CD14-positive monocyte (primary cell): ENCODE measurements at regions not wholly inside any gene's neighbourhood (a gene's known extent, or its start where the extent isn't known, plus 50 kb on each side); places are given as distances from the start of the nearest gene placed in this dataset.
"Not testable (repeated sequence)": the region's sequence is repeated elsewhere in the genome, so short reads cannot be mapped to it uniquely, and the experiment has no call there.

Experiments used
- DNase-seq, 3 donors: peaks; one replicate each; pipeline ENCODE4 v3.0.0-alpha.2; 2011 to 2022
- H2AFZ ChIP-seq: 2 replicates; pipeline ENCODE4 v1.6.0; 2012; ENCODE audit warnings: mild to moderate bottlenecking, low read depth, low read length, inconsistent platforms; ENCODE audit not compliant: insufficient read depth, poor library complexity, severe bottlenecking
- H3K27ac ChIP-seq, 2 donors: 1 replicate in 1 of 2; 2 replicates in 1 of 2; pipeline ENCODE4 v1.5.1; 2012 to 2013; ENCODE audit warnings: low read length in 2 of 2, control low read depth in 1 of 2, inconsistent platforms in 1 of 2, low read depth in 1 of 2, mild to moderate bottlenecking in 1 of 2
- H3K27me3 ChIP-seq, 2 donors: one replicate each; pipeline versions ENCODE4 v1.6.0 to v1.6.1; 2011 to 2013; ENCODE audit warnings: low read length in 2 of 2; ENCODE audit not compliant: control insufficient read depth in 2 of 2, insufficient read depth in 2 of 2
- H3K36me3 ChIP-seq, 2 donors: replicated peaks in 1 of 2; 1 replicate in 1 of 2; 2 replicates in 1 of 2; pipeline versions ENCODE4 v1.5.1 to v1.6.1; 2012 to 2013; ENCODE audit warnings: low read length in 2 of 2, control low read depth in 1 of 2, inconsistent platforms in 1 of 2, mild to moderate bottlenecking in 1 of 2; ENCODE audit not compliant: insufficient read depth in 2 of 2, control insufficient read depth in 1 of 2
- H3K4me1 ChIP-seq, 2 donors: 1 replicate in 1 of 2; 2 replicates in 1 of 2; pipeline versions ENCODE4 v1.5.1 to v1.6.1; 2012 to 2013; ENCODE audit warnings: low read length in 2 of 2, control low read depth in 1 of 2, inconsistent platforms in 1 of 2, mild to moderate bottlenecking in 1 of 2, moderate library complexity in 1 of 2; ENCODE audit not compliant: insufficient read depth in 2 of 2, control insufficient read depth in 1 of 2
- H3K4me2 ChIP-seq: replicated peaks from 2 replicates; pipeline ENCODE3; 2012; ENCODE audit warnings: low read length, moderate library complexity, mild to moderate bottlenecking; ENCODE audit not compliant: poor library complexity, severe bottlenecking; ENCODE audit errors: extremely low read depth
- H3K4me3 ChIP-seq, 3 experiments: fragments of 200-600 bp in 1 of 3; sonication (generic) in 1 of 3; replicated peaks in 1 of 3; 1 replicate in 2 of 3; 2 replicates in 1 of 3; pipeline ENCODE4 v1.5.1; 2011 to 2013; ENCODE audit warnings: low read length in 3 of 3, mild to moderate bottlenecking in 3 of 3, control low read depth in 2 of 3, low read depth in 2 of 3, inconsistent platforms in 1 of 3, moderate library complexity in 1 of 3
- H3K79me2 ChIP-seq: 2 replicates; pipeline ENCODE4 v1.6.0; 2012; ENCODE audit warnings: mild to moderate bottlenecking, control low read depth, inconsistent platforms, low read length, moderate library complexity; ENCODE audit not compliant: insufficient read depth
- H3K9ac ChIP-seq: 2 replicates; pipeline ENCODE4 v1.6.0; 2017; ENCODE audit warnings: low read length, mild to moderate bottlenecking; ENCODE audit not compliant: insufficient read depth, poor library complexity, severe bottlenecking
- H3K9me3 ChIP-seq, 2 donors: replicated peaks in 1 of 2; 1 replicate in 1 of 2; 2 replicates in 1 of 2; pipeline versions ENCODE4 v1.5.1 to v1.6.1; 2012 to 2013; ENCODE audit warnings: low read length in 2 of 2, control low read depth in 1 of 2; ENCODE audit not compliant: control insufficient read depth in 1 of 2, insufficient read depth in 1 of 2
- H4K20me1 ChIP-seq: 2 replicates; pipeline ENCODE4 v1.6.0; 2012; ENCODE audit warnings: mild to moderate bottlenecking, low read length, control low read depth, moderate library complexity; ENCODE audit not compliant: insufficient read depth
- H3K27ac Mint-ChIP-seq, 7 donors: one replicate each; pipeline ENCODE4 v1.8.0; 2020; ENCODE audit warnings: mild to moderate bottlenecking in 7 of 7, mixed read lengths in 7 of 7, moderate library complexity in 6 of 7, inconsistent platforms in 2 of 7
- H3K27me3 Mint-ChIP-seq, 3 donors: one replicate each; pipeline ENCODE4 v1.8.0; 2021 to 2022; ENCODE audit warnings: low read depth in 3 of 3, mild to moderate bottlenecking in 3 of 3, mixed read lengths in 3 of 3, moderate library complexity in 3 of 3, inconsistent platforms in 1 of 3
- H3K36me3 Mint-ChIP-seq, 2 donors: one replicate each; pipeline ENCODE4 v1.8.0; 2020; ENCODE audit warnings: mixed read lengths in 2 of 2, inconsistent platforms in 1 of 2, mild to moderate bottlenecking in 1 of 2
- H3K4me1 Mint-ChIP-seq: one replicate; pipeline ENCODE4 v1.8.0; 2020; ENCODE audit warnings: mild to moderate bottlenecking, mixed read lengths
- H3K4me3 Mint-ChIP-seq, 2 donors: one replicate each; pipeline ENCODE4 v1.8.0; 2020; ENCODE audit warnings: mild to moderate bottlenecking in 2 of 2, mixed read lengths in 2 of 2, moderate library complexity in 1 of 2
- H3K9me3 Mint-ChIP-seq, 7 donors: one replicate each; pipeline ENCODE4 v1.8.0; 2020 to 2022; ENCODE audit warnings: mixed read lengths in 7 of 7, mild to moderate bottlenecking in 6 of 7, moderate library complexity in 6 of 7, inconsistent platforms in 2 of 7
- CTCF ChIP-seq: fragments of 200-600 bp; IDR thresholded peaks from one replicate; pipeline ENCODE4 v1.8.0; 2022; ENCODE audit warnings: antibody characterized with exemption, mild to moderate bottlenecking
- WGBS: methylation state at CpG from one replicate; pipeline ENCODE4 v1.1.5; 2013; ENCODE audit warnings: missing lambda C conversion rate; ENCODE audit not compliant: insufficient coverage; 5-methylcytosine and 5-hydroxymethylcytosine counted together
- intact Hi-C, 2 donors: fragments of 100-400 bp; cut with micrococcal nuclease; formaldehyde crosslinking; loops; one replicate each; pipeline versions ENCODE4 v1.15.0 to v1.15.1; 2023

GRCh38 chr1:194410756-194411155 lies 1224.3 kb upstream of the B3GALT2 start:
- Histone ChIP-seq H3K4me1 (no peaks in the 10 kb centered on the region), H2AFZ (no peak overlapping the region), H3K4me3 (no peak overlapping the region), H3K4me2 (no peak overlapping the region), H3K27me3 (no peaks in the 10 kb centered on the region), H4K20me1 (no peaks in the 10 kb centered on the region), H3K36me3 (no peaks in the 10 kb centered on the region), H3K79me2 (no peaks in the 10 kb centered on the region), H3K9ac (no peak overlapping the region), H3K9me3 (no peaks in the 10 kb centered on the region), H3K27ac (no peak overlapping the region)
- no CpG with 5 or more reads among the region's 1 CpG for WGBS
- Mint-ChIP-seq H3K27me3 (peaks cover 0 to 1% (median 0%) of the 10 kb centered on the region in 3 donors), H3K4me3 (no peak overlapping the region), H3K9me3 (peaks cover 2 to 10% (median 5%) of the 10 kb centered on the region in 7 donors), H3K4me1 (no peaks in the 10 kb centered on the region), H3K27ac (no peak overlapping the region), H3K36me3 (no peaks in the 10 kb centered on the region)
- no peak for TF ChIP-seq CTCF
- no peak for DNase-seq
- intact Hi-C loops = no loop called here

- intact Hi-C loops, H3K36me3 ChIP-seq, H3K4me1 ChIP-seq, H3K4me3 ChIP-seq, H3K4me2 ChIP-seq, H3K4me1 Mint-ChIP-seq, H4K20me1 ChIP-seq, H3K36me3 Mint-ChIP-seq, H3K79me2 ChIP-seq, H2AFZ ChIP-seq, H3K4me3 Mint-ChIP-seq, H3K27ac Mint-ChIP-seq, H3K9me3 ChIP-seq, H3K27me3 ChIP-seq, H3K9ac ChIP-seq, H3K27ac ChIP-seq, H3K9me3 Mint-ChIP-seq, DNase-seq, H3K27me3 Mint-ChIP-seq: not testable (repeated sequence)
- 80% methylated on average over 1 of the region's 2 CpGs for WGBS
Observed at GRCh38 chr1:194407238-194407637, 1220.8 kb upstream of the B3GALT2 start.
